H1 (cell line): ENCODE measurements at regions not wholly inside any gene's neighbourhood (a gene's known extent, or its start where the extent isn't known, plus 50 kb on each side); places are given as distances from the start of the nearest gene placed in this dataset.

Experiments used
- CTCF ChIA-PET: fragments of 300-600 bp; sonication (Branson Sonifier 250); formaldehyde crosslinking; loops from one replicate; lab custom pipeline; 2021; ENCODE audit not compliant: partially characterized antibody; lab: Charles Lee
- POLR2A ChIA-PET: fragments of 300-600 bp; sonication (Branson Sonifier 250); formaldehyde crosslinking; loops from one replicate; lab custom pipeline; 2021; ENCODE audit warnings: inconsistent platforms; ENCODE audit not compliant: partially characterized antibody; lab: Charles Lee
- DNase-seq, 2 experiments: peaks; one replicate each; pipeline versions ENCODE4 v3.0.0 to v3.0.0-alpha.2; 2010 to 2022; ENCODE audit warnings: low spot score in 2 of 2, low read depth in 1 of 2, mixed read lengths in 1 of 2
- FAIRE-seq: peaks from 2 replicates; lab custom pipeline; 2011; peaks lifted over from hg19 to GRCh38; lab: Jason Lieb, UNC
- H2AFZ ChIP-seq: 2 replicates; pipeline ENCODE4 v1.8.1; 2012; ENCODE audit warnings: low read length, inconsistent platforms
- H2AK5ac ChIP-seq: 2 replicates; pipeline ENCODE4 v1.6.1; 2013; ENCODE audit warnings: low read depth, low read length
- H2BK120ac ChIP-seq: replicated peaks from 2 replicates; pipeline ENCODE3; 2013; ENCODE audit warnings: low read depth, low read length, inconsistent platforms
- H2BK12ac ChIP-seq: 2 replicates; pipeline ENCODE4 v1.6.1; 2013; ENCODE audit warnings: low read depth, low read length
- H2BK15ac ChIP-seq: 2 replicates; pipeline ENCODE4 v1.6.1; 2013; ENCODE audit warnings: low read length
- H2BK20ac ChIP-seq: 2 replicates; pipeline ENCODE4 v1.6.1; 2013; ENCODE audit warnings: low read length
- H2BK5ac ChIP-seq: 2 replicates; pipeline ENCODE4 v1.6.1; 2013; ENCODE audit warnings: low read depth, low read length
- H3K14ac ChIP-seq: 2 replicates; pipeline ENCODE4 v1.6.1; 2013; ENCODE audit warnings: inconsistent platforms; ENCODE audit not compliant: insufficient read length
- H3K18ac ChIP-seq: 2 replicates; pipeline ENCODE4 v1.6.1; 2013; ENCODE audit warnings: low read length; ENCODE audit errors: extremely low read depth
- H3K23ac ChIP-seq: 2 replicates; pipeline ENCODE4 v1.6.1; 2013; ENCODE audit warnings: inconsistent platforms; ENCODE audit not compliant: insufficient read length
- H3K23me2 ChIP-seq: 2 replicates; pipeline ENCODE4 v1.6.1; 2013; ENCODE audit warnings: low read depth, low read length
- H3K27ac ChIP-seq: 2 replicates; pipeline ENCODE4 v1.6.1; 2011; ENCODE audit warnings: low read depth, low read length, inconsistent platforms
- H3K27me3 ChIP-seq, 4 experiments: replicated peaks in 1 of 4; 1 replicate in 1 of 4; 2 replicates in 3 of 4; pipeline versions ENCODE4 v1.6.1 to v1.8.1; 2011 to 2013; ENCODE audit warnings: low read length in 3 of 4, mild to moderate bottlenecking in 3 of 4, inconsistent platforms in 2 of 4, mixed read lengths in 2 of 4, moderate library complexity in 1 of 4; ENCODE audit not compliant: control insufficient read depth in 3 of 4, insufficient read depth in 3 of 4; ENCODE audit errors: extremely low read depth in 1 of 4
- H3K36me3 ChIP-seq, 4 experiments: 2 replicates each; pipeline versions ENCODE4 v1.6.1 to v1.8.1; 2011 to 2013; ENCODE audit warnings: mild to moderate bottlenecking in 4 of 4, low read length in 3 of 4, moderate library complexity in 2 of 4, control low read depth in 1 of 4, inconsistent platforms in 1 of 4; ENCODE audit not compliant: insufficient read depth in 4 of 4, control insufficient read depth in 2 of 4
- H3K4ac ChIP-seq: replicated peaks from 2 replicates; pipeline ENCODE3; 2013; ENCODE audit warnings: low read length, low read depth, mixed read lengths, inconsistent platforms; ENCODE audit not compliant: insufficient read length
- H3K4me1 ChIP-seq, 4 experiments: replicated peaks in 1 of 4; 1 replicate in 1 of 4; 2 replicates in 3 of 4; pipeline versions ENCODE4 v1.6.1 to v1.8.1; 2011 to 2013; ENCODE audit warnings: low read length in 3 of 4, inconsistent platforms in 2 of 4, mixed read lengths in 1 of 4; ENCODE audit not compliant: insufficient read depth in 4 of 4, control insufficient read depth in 3 of 4
- H3K4me2 ChIP-seq, 2 experiments: 2 replicates each; pipeline versions ENCODE4 v1.6.1 to v1.8.1; 2011 to 2013; ENCODE audit warnings: low read depth in 2 of 2, low read length in 2 of 2, control low read depth in 1 of 2, inconsistent platforms in 1 of 2, mild to moderate bottlenecking in 1 of 2; ENCODE audit not compliant: insufficient read depth in 1 of 2
- H3K4me3 ChIP-seq, 4 experiments: fragments of 200-600, 300-600 bp in 1 of 4; sonication (generic), shearing (Covaris generic), sonication (Bioruptor Twin) in 1 of 4; 2 replicates each; pipeline versions ENCODE4 v1.5.1 to v1.8.1; 2011 to 2016; ENCODE audit warnings: low read length in 4 of 4, low read depth in 3 of 4, control low read depth in 2 of 4, inconsistent platforms in 2 of 4, mild to moderate bottlenecking in 2 of 4, mixed read lengths in 1 of 4, moderate library complexity in 1 of 4; ENCODE audit not compliant: insufficient read depth in 2 of 4; ENCODE audit errors: extremely low read depth in 1 of 4
- H3K56ac ChIP-seq: replicated peaks from 2 replicates; pipeline ENCODE3; 2013; ENCODE audit warnings: low read depth, mild to moderate bottlenecking, mixed read lengths, low read length, inconsistent platforms; ENCODE audit not compliant: insufficient read length
- H3K79me1 ChIP-seq: 2 replicates; pipeline ENCODE4 v1.6.1; 2013; ENCODE audit warnings: low read depth, low read length, control low read depth
- H3K79me2 ChIP-seq, 2 experiments: 2 replicates each; pipeline versions ENCODE4 v1.6.1 to v1.8.1; 2012 to 2013; ENCODE audit warnings: low read length in 2 of 2, mild to moderate bottlenecking in 2 of 2, inconsistent platforms in 1 of 2; ENCODE audit not compliant: insufficient read depth in 2 of 2, control insufficient read depth in 1 of 2
- H3K9ac ChIP-seq, 4 experiments: replicated peaks in 1 of 4; 1 replicate in 1 of 4; 2 replicates in 3 of 4; pipeline versions ENCODE4 v1.6.1 to v1.8.1; 2011 to 2013; ENCODE audit warnings: low read depth in 3 of 4, low read length in 3 of 4, control low read depth in 2 of 4, mild to moderate bottlenecking in 2 of 4, moderate library complexity in 2 of 4, inconsistent platforms in 1 of 4; ENCODE audit errors: extremely low read depth in 1 of 4
- H3K9me3 ChIP-seq, 2 experiments: 2 replicates each; pipeline versions ENCODE4 v1.6.1 to v1.8.1; 2012 to 2013; ENCODE audit warnings: mild to moderate bottlenecking in 2 of 2, moderate library complexity in 2 of 2, control low read depth in 1 of 2, inconsistent platforms in 1 of 2, low read depth in 1 of 2, low read length in 1 of 2, mixed read lengths in 1 of 2; ENCODE audit not compliant: insufficient read depth in 2 of 2
- H4K20me1 ChIP-seq, 2 experiments: replicated peaks in 1 of 2; 2 replicates each; pipeline versions ENCODE3 to v1.8.1; 2011 to 2013; ENCODE audit warnings: inconsistent platforms in 2 of 2, low read length in 2 of 2, mild to moderate bottlenecking in 1 of 2; ENCODE audit not compliant: insufficient read depth in 2 of 2, control insufficient read depth in 1 of 2
- H4K5ac ChIP-seq: 2 replicates; pipeline ENCODE4 v1.6.1; 2013; ENCODE audit warnings: low read length, low read depth, mixed read lengths, inconsistent platforms; ENCODE audit not compliant: insufficient read length
- H4K8ac ChIP-seq: 2 replicates; pipeline ENCODE4 v1.8.0; 2013; ENCODE audit warnings: mild to moderate bottlenecking, moderate library complexity, low read length, inconsistent platforms; ENCODE audit not compliant: insufficient read depth; ENCODE audit errors: extremely low read depth
- H4K91ac ChIP-seq: replicated peaks from 2 replicates; pipeline ENCODE3; 2013; ENCODE audit warnings: low read length, mixed read lengths, inconsistent platforms; ENCODE audit not compliant: insufficient read length
- ATF2 ChIP-seq: IDR thresholded peaks from 2 replicates; pipeline ENCODE4 v1.6.1; 2012; ENCODE audit warnings: low read length, inconsistent platforms
- BCL11A ChIP-seq, 2 experiments: IDR thresholded peaks; one replicate each; pipeline ENCODE4 v1.6.1; 2011; ENCODE audit warnings: low read depth in 2 of 2, low read length in 2 of 2, mild to moderate bottlenecking in 2 of 2
- CEBPB ChIP-seq: IDR thresholded peaks from 2 replicates; pipeline ENCODE4 v1.6.1; 2012; ENCODE audit warnings: low read depth, low read length
- CTCF ChIP-seq, 3 experiments: IDR thresholded peaks; 1 replicate in 2 of 3; 2 replicates in 1 of 3; pipeline versions ENCODE4 v1.5.1 to v1.6.1; 2011; ENCODE audit warnings: low read length in 3 of 3, mild to moderate bottlenecking in 3 of 3, inconsistent platforms in 2 of 3, low read depth in 1 of 3, moderate library complexity in 1 of 3; ENCODE audit not compliant: insufficient read depth in 1 of 3; ENCODE audit errors: control extremely low read depth in 1 of 3
- NRF1 ChIP-seq: IDR thresholded peaks from 2 replicates; pipeline ENCODE4 v1.6.1; 2011; ENCODE audit warnings: mild to moderate bottlenecking, low read depth, low read length, improper control_type of control experiment
- RAD21 ChIP-seq, 2 experiments: IDR thresholded peaks in 1 of 2; conservative IDR thresholded peaks in 1 of 2; 2 replicates each; pipeline ENCODE4 v1.6.1; 2011; ENCODE audit warnings: low read depth in 2 of 2, low read length in 2 of 2, improper control_type of control experiment in 1 of 2, inconsistent platforms in 1 of 2, mild to moderate bottlenecking in 1 of 2, moderate library complexity in 1 of 2
- USF2 ChIP-seq: IDR thresholded peaks from 2 replicates; pipeline ENCODE4 v1.6.1; 2011; ENCODE audit warnings: low read length, improper control_type of control experiment
- WGBS, 2 experiments: shearing (Covaris generic) in 1 of 2; methylation state at CpG; one replicate each; pipeline versions ENCODE4 v1.1.6 to v1.1.7; 2013 to 2015; ENCODE audit warnings: low lambda C conversion rate in 2 of 2, mixed read lengths in 2 of 2, inconsistent platforms in 1 of 2, low coverage in 1 of 2, missing lambda C conversion rate in 1 of 2; ENCODE audit not compliant: insufficient replicate concordance in 2 of 2, insufficient coverage in 1 of 2, insufficient read length in 1 of 2; ENCODE audit errors: extremely low coverage in 1 of 2, missing lambda C conversion rate in 1 of 2; 5-methylcytosine and 5-hydroxymethylcytosine counted together

GRCh38 chr10:121357401-121357800, 240.8 kb downstream of the FGFR2 start:
- Histone ChIP-seq H3K4me3 (no peak overlapping the region), H3K56ac (no peak overlapping the region), H3K23ac (no peak overlapping the region), H3K14ac (no peak overlapping the region), H4K8ac (no peak overlapping the region; the same call in 1 of the 2 replicates), H2BK12ac (0 out of 2 replicates have a peak overlapping the region, but pooled peaks have one; percentile 39), H2BK5ac (no peak overlapping the region), H3K27me3 (no peaks in the 10 kb centered on the region), H3K4ac (no peak overlapping the region), H3K18ac (no peak overlapping the region), H2AFZ (0 out of 2 replicates have a peak overlapping the region, but pooled peaks have one; percentile 10), H3K4me1 (no peaks in the 10 kb centered on the region), H4K5ac (no peak overlapping the region), H3K9ac (no peak overlapping the region), H4K91ac (no peak overlapping the region), H3K79me1 (no peaks in the 10 kb centered on the region), H2AK5ac (no peak overlapping the region), H3K36me3 (no peaks in the 10 kb centered on the region), H2BK20ac (no peak overlapping the region), H2BK15ac (no peak overlapping the region), H3K27ac (no peak overlapping the region), H3K9me3 (peaks cover 0 to 2% of the 10 kb centered on the region in 2 experiments; a peak in 1 of 4 replicates), H3K4me2 (no peak overlapping the region), H3K23me2 (no peaks in the 10 kb centered on the region), H3K79me2 (no peaks in the 10 kb centered on the region), H4K20me1 (no peaks in the 10 kb centered on the region), H2BK120ac (no peak overlapping the region)
- TF ChIP-seq BCL11A (IDR thresholded peaks at IDR 0.05; ENCODE audit: low read depth in 2 of 2, low read length in 2 of 2) (no peak), USF2 (no peak), CTCF (IDR thresholded peaks at IDR 0.05; ENCODE audit: control extremely low read depth in 1 of 3, insufficient read depth in 1 of 3, low read depth in 1 of 3, low read length in 3 of 3) (no peak), RAD21 (IDR thresholded peaks at IDR 0.05 in 1 of 2, conservative IDR thresholded peaks at IDR 0.05 in 1 of 2; ENCODE audit: low read depth in 2 of 2, low read length in 2 of 2) (no peak), NRF1 (no peak), ATF2 (no peak), CEBPB (no peak)
- ChIA-PET CTCF (interaction anchor here (1.2 kb wide), 1 partner anchor 11 kb away, joined by 5 read pairs; no protein-coding TSS in a partner anchor), POLR2A (no interaction called here)
- FAIRE-seq (no peak), DNase-seq (no peak)
- 83% methylated on average over 6 of the region's 6 CpGs; no CpG with 5 or more reads in 1 of the 2 experiments for WGBS, 2 experiments
